Osteoblast (primary cell): ENCODE measurements at regions not wholly inside any gene's neighbourhood (a gene's known extent, or its start where the extent isn't known, plus 50 kb on each side); places are given as distances from the start of the nearest gene placed in this dataset.

Experiments used
- DNase-seq: peaks from one replicate; pipeline ENCODE4 v3.0.0; 2011; ENCODE audit warnings: low spot score, mixed read lengths; ENCODE audit not compliant: insufficient read length; ENCODE audit errors: missing footprints
- H2AFZ ChIP-seq: 2 replicates; pipeline ENCODE4 v1.6.0; 2011; ENCODE audit warnings: mild to moderate bottlenecking, low read length
- H3K27ac ChIP-seq: 2 replicates; pipeline ENCODE4 v1.5.1; 2011; ENCODE audit warnings: mild to moderate bottlenecking, low read depth, low read length, moderate library complexity
- H3K27me3 ChIP-seq: 2 replicates; pipeline ENCODE4 v1.6.0; 2012; ENCODE audit warnings: mild to moderate bottlenecking, control low read depth, inconsistent platforms, low read length, moderate library complexity; ENCODE audit not compliant: insufficient read depth
- H3K36me3 ChIP-seq: 2 replicates; pipeline ENCODE4 v1.5.1; 2011; ENCODE audit warnings: mild to moderate bottlenecking, low read length, control low read depth, moderate library complexity; ENCODE audit not compliant: insufficient read depth
- H3K4me1 ChIP-seq: 2 replicates; pipeline ENCODE4 v1.5.1; 2011; ENCODE audit warnings: mild to moderate bottlenecking, low read length, control low read depth, moderate library complexity; ENCODE audit not compliant: insufficient read depth
- H3K4me2 ChIP-seq: 2 replicates; pipeline ENCODE4 v1.6.0; 2011; ENCODE audit warnings: mild to moderate bottlenecking, low read length; ENCODE audit not compliant: insufficient read depth
- H3K4me3 ChIP-seq: fragments of 200-600 bp; sonication (generic); 3 replicates; pipeline ENCODE4 v1.5.1; 2012; ENCODE audit warnings: mild to moderate bottlenecking, low read length, inconsistent platforms; ENCODE audit not compliant: insufficient read depth
- H3K79me2 ChIP-seq: 2 replicates; pipeline ENCODE4 v1.6.0; 2012; ENCODE audit warnings: mild to moderate bottlenecking, low read length, control low read depth, inconsistent platforms; ENCODE audit not compliant: insufficient read depth
- H3K9me3 ChIP-seq: 2 replicates; pipeline ENCODE4 v1.5.1; 2011; ENCODE audit warnings: low read depth, low read length, control low read depth
- H4K20me1 ChIP-seq: 2 replicates; pipeline ENCODE4 v1.6.0; 2012; ENCODE audit warnings: mild to moderate bottlenecking, low read length, control low read depth; ENCODE audit not compliant: insufficient read depth
- TF ChIP-seq, protein P1 (sequence below): IDR thresholded peaks from 2 replicates; pipeline ENCODE4 v1.5.1; 2011; ENCODE audit warnings: mild to moderate bottlenecking, low read depth, low read length, moderate library complexity; ENCODE audit errors: extremely low read depth

DNA sequence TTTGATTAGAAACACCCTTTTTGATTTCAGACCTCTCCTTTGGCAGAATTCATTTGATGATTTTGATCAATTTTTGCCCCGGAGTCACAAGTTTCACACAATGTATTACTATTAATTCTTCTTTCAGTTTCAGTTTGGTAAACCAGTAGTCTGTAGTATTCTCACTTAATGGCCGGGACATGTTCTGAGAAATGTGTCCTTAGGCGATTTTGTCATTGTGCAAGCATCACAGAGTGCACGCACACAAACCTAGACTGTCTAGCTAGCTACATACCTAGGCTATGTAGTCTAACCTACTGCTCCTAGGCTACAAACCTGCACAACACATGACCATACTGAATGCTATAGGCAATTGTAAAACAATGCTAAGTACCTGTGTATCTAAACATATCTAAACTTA is 662.5 kb downstream of the IRX1 start:
- no peaks in the 10 kb centered on the region for H3K4me1 ChIP-seq
- no peaks in the 10 kb centered on the region for H3K36me3 ChIP-seq
- no peaks in the 10 kb centered on the region for H4K20me1 ChIP-seq
- no peak overlapping the region for H3K27ac ChIP-seq
- H2AFZ ChIP-seq: no peak overlapping the region
- H3K4me3 ChIP-seq: no peak overlapping the region
- no peaks in the 10 kb centered on the region for H3K27me3 ChIP-seq
- H3K4me2 ChIP-seq: no peak overlapping the region
- no peaks in the 10 kb centered on the region for H3K79me2 ChIP-seq
- DNase-seq: no peak
- TF ChIP-seq, protein P1, sequence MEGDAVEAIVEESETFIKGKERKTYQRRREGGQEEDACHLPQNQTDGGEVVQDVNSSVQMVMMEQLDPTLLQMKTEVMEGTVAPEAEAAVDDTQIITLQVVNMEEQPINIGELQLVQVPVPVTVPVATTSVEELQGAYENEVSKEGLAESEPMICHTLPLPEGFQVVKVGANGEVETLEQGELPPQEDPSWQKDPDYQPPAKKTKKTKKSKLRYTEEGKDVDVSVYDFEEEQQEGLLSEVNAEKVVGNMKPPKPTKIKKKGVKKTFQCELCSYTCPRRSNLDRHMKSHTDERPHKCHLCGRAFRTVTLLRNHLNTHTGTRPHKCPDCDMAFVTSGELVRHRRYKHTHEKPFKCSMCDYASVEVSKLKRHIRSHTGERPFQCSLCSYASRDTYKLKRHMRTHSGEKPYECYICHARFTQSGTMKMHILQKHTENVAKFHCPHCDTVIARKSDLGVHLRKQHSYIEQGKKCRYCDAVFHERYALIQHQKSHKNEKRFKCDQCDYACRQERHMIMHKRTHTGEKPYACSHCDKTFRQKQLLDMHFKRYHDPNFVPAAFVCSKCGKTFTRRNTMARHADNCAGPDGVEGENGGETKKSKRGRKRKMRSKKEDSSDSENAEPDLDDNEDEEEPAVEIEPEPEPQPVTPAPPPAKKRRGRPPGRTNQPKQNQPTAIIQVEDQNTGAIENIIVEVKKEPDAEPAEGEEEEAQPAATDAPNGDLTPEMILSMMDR: no peak
- peaks cover 2% of the 10 kb centered on the region for H3K9me3 ChIP-seq

DNA sequence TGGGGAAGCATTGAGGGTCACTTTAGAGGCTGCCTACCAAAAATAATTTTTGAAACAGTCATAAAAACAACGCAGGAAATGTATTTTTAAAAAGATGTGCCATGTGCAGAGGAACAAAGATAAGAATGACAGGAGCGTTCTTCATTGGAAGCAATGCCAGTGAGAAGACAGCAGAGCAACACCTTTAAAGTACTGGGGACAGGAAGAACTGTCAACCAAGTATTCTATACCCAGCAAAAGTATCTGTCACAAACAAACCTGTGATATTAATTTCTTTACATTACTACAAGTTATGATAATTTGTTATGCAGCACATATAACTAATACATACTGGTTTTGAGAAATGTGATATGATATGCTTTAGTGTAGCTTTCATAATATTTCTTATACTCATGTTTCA is 675.6 kb downstream of the IRX1 start:
- Histone ChIP-seq H3K9me3 (peaks cover 2% of the 10 kb centered on the region), H3K4me3 (no peak overlapping the region)

DNA sequence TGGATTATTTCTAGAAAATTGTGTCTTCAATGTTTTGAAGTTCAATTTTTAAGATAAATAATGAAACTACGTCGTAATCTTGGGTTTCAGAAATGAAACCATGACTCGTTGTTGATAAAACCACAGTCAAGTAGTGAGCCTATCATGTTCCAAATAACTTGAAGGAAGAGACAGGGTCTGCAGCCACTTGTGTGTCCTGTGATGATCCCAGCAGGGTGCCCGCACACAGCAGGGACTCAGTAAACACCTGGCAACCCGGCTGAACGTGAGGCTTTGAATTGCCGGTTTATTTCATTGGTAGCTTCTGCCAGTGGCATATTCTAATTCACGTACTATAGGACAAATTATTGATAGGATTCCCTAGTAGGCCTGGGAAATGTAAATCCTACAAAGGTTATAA is 679.6 kb downstream of the IRX1 start:
- no peaks in the 10 kb centered on the region for H3K79me2 ChIP-seq
- no peak overlapping the region for H2AFZ ChIP-seq
- no peaks in the 10 kb centered on the region for H3K27me3 ChIP-seq
- no peaks in the 10 kb centered on the region for H3K36me3 ChIP-seq
- H3K9me3 ChIP-seq: no peaks in the 10 kb centered on the region
- H4K20me1 ChIP-seq: no peaks in the 10 kb centered on the region
- H3K4me1 ChIP-seq: no peaks in the 10 kb centered on the region
- TF ChIP-seq, protein P1: no peak
- DNase-seq: no peak
- no peak overlapping the region for H3K4me3 ChIP-seq
- H3K27ac ChIP-seq: no peak overlapping the region
- H3K4me2 ChIP-seq: no peak overlapping the region

More for the DNA sequence above, 675.6 kb downstream of the IRX1 start:
- H3K36me3 ChIP-seq: no peaks in the 10 kb centered on the region
- H3K79me2 ChIP-seq: no peaks in the 10 kb centered on the region
- no peaks in the 10 kb centered on the region for H3K27me3 ChIP-seq
- TF ChIP-seq, protein P1: no peak
- DNase-seq: no peak
- no peak overlapping the region for H2AFZ ChIP-seq
- no peaks in the 10 kb centered on the region for H3K4me1 ChIP-seq
- H3K27ac ChIP-seq: no peak overlapping the region
- H4K20me1 ChIP-seq: no peaks in the 10 kb centered on the region
- H3K4me2 ChIP-seq: no peak overlapping the region

DNA sequence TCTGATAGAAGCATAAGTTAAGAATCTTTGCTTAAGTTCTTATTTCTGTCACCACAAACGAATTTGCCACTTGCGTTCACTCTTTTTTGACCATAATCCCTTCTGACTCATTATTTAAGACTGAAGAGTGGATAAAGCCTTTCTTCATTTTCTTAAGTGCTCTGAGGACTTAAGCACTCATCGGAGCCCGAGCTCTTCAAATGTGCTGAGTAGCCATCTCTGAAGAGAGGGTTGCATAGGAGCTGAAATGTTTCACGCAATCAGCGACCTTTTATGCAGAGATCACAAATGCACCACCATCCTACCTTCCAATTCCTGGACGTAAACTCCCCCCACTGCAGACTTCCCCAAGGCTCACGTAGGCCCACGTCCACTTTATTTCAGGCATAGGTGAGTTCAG is 699.2 kb downstream of the IRX1 start:
- Histone ChIP-seq H3K4me1 (no peaks in the 10 kb centered on the region), H2AFZ (no peak overlapping the region), H3K9me3 (peaks cover 2% of the 10 kb centered on the region), H3K4me3 (no peak overlapping the region), H4K20me1 (no peaks in the 10 kb centered on the region), H3K27me3 (no peaks in the 10 kb centered on the region), H3K36me3 (no peaks in the 10 kb centered on the region), H3K79me2 (no peaks in the 10 kb centered on the region), H3K27ac (no peak overlapping the region), H3K4me2 (no peak overlapping the region)
- TF ChIP-seq, protein P1: no peak
- no peak for DNase-seq
